ENCODE measurements at regions not wholly inside any gene's neighbourhood (a gene's known extent, or its start where the extent isn't known, plus 50 kb on each side); places are given as distances from the start of the nearest gene placed in this dataset.

- no CpG with 5 or more reads among the region's 8 CpGs for WGBS (ENCODE audit: insufficient coverage, low lambda C conversion rate)
- no peak for DNase-seq
- no peak overlapping the region for H3K4me3 ChIP-seq (ENCODE audit: low read length)
- no peaks in the 10 kb centered on the region for H3K27me3 ChIP-seq (ENCODE audit: control insufficient read depth, insufficient read depth, low read length)
- no peaks in the 10 kb centered on the region for H3K36me3 ChIP-seq (ENCODE audit: control insufficient read depth, insufficient read depth, low read length)
- H3K4me1 ChIP-seq (ENCODE audit: control insufficient read depth, insufficient read depth, low read length) = no peaks in the 10 kb centered on the region
- no peak overlapping the region for H3K27ac ChIP-seq (ENCODE audit: low read length)
- peaks cover 3% of the 10 kb centered on the region for H3K9me3 ChIP-seq (ENCODE audit: control insufficient read depth, low read depth, low read length)
These were observed 76.7 kb upstream of the LPP start for GRCh38 chr3:188077160-188077799.

- Histone ChIP-seq H3K27ac (ENCODE audit: low read length) (no peak overlapping the region), H3K9me3 (ENCODE audit: control insufficient read depth, low read depth, low read length) (peaks cover 3% of the 10 kb centered on the region), H3K27me3 (ENCODE audit: control insufficient read depth, insufficient read depth, low read length) (no peaks in the 10 kb centered on the region), H3K4me1 (ENCODE audit: control insufficient read depth, insufficient read depth, low read length) (no peaks in the 10 kb centered on the region), H3K4me3 (ENCODE audit: low read length) (no peak overlapping the region), H3K36me3 (ENCODE audit: control insufficient read depth, insufficient read depth, low read length) (no peaks in the 10 kb centered on the region)
- DNase-seq = no peak
- 93% methylated on average over 2 of the region's 2 CpGs for WGBS (ENCODE audit: insufficient coverage, low lambda C conversion rate)
These were observed 73.9 kb upstream of the LPP start for GRCh38 chr3:188080091-188080490.

- Histone ChIP-seq H3K9me3 (ENCODE audit: control insufficient read depth, low read depth, low read length) (peaks cover 3% of the 10 kb centered on the region), H3K27me3 (ENCODE audit: control insufficient read depth, insufficient read depth, low read length) (no peaks in the 10 kb centered on the region), H3K4me1 (ENCODE audit: control insufficient read depth, insufficient read depth, low read length) (no peaks in the 10 kb centered on the region), H3K4me3 (ENCODE audit: low read length) (no peak overlapping the region), H3K27ac (ENCODE audit: low read length) (no peak overlapping the region), H3K36me3 (ENCODE audit: control insufficient read depth, insufficient read depth, low read length) (no peaks in the 10 kb centered on the region)
- no peak for DNase-seq
- no CpG with 5 or more reads among the region's 2 CpGs for WGBS (ENCODE audit: insufficient coverage, low lambda C conversion rate)
These were observed 71.9 kb upstream of the LPP start for GRCh38 chr3:188082031-188082430.

- no peak overlapping the region for H3K27ac ChIP-seq (ENCODE audit: low read length)
- no peaks in the 10 kb centered on the region for H3K36me3 ChIP-seq (ENCODE audit: control insufficient read depth, insufficient read depth, low read length)
- no peaks in the 10 kb centered on the region for H3K4me1 ChIP-seq (ENCODE audit: control insufficient read depth, insufficient read depth, low read length)
- WGBS (ENCODE audit: insufficient coverage, low lambda C conversion rate) = 100% methylated on average over 1 of the region's 1 CpG
- no peak for DNase-seq
- no peaks in the 10 kb centered on the region for H3K27me3 ChIP-seq (ENCODE audit: control insufficient read depth, insufficient read depth, low read length)
- peaks cover 3% of the 10 kb centered on the region for H3K9me3 ChIP-seq (ENCODE audit: control insufficient read depth, low read depth, low read length)
- H3K4me3 ChIP-seq (ENCODE audit: low read length) = no peak overlapping the region
These were observed 71.5 kb upstream of the LPP start for GRCh38 chr3:188082450-188082849.

- no peak for DNase-seq
- no peak overlapping the region for H3K4me3 ChIP-seq (ENCODE audit: low read length)
- H3K4me1 ChIP-seq (ENCODE audit: control insufficient read depth, insufficient read depth, low read length) = no peaks in the 10 kb centered on the region
- WGBS (ENCODE audit: insufficient coverage, low lambda C conversion rate) = no CpG with 5 or more reads among the region's 1 CpG
- H3K27me3 ChIP-seq (ENCODE audit: control insufficient read depth, insufficient read depth, low read length) = no peaks in the 10 kb centered on the region
- H3K27ac ChIP-seq (ENCODE audit: low read length) = no peak overlapping the region
- peaks cover 3% of the 10 kb centered on the region for H3K9me3 ChIP-seq (ENCODE audit: control insufficient read depth, low read depth, low read length)
- no peaks in the 10 kb centered on the region for H3K36me3 ChIP-seq (ENCODE audit: control insufficient read depth, insufficient read depth, low read length)
These were observed 70.9 kb upstream of the LPP start for GRCh38 chr3:188083011-188083410.

- Histone ChIP-seq H3K9me3 (ENCODE audit: control insufficient read depth, low read depth, low read length) (peaks cover 2% of the 10 kb centered on the region), H3K27me3 (ENCODE audit: control insufficient read depth, insufficient read depth, low read length) (no peaks in the 10 kb centered on the region), H3K27ac (ENCODE audit: low read length) (no peak overlapping the region), H3K4me1 (ENCODE audit: control insufficient read depth, insufficient read depth, low read length) (no peaks in the 10 kb centered on the region), H3K4me3 (ENCODE audit: low read length) (no peak overlapping the region), H3K36me3 (ENCODE audit: control insufficient read depth, insufficient read depth, low read length) (no peaks in the 10 kb centered on the region)
- 100% methylated on average over 1 of the region's 8 CpGs for WGBS (ENCODE audit: insufficient coverage, low lambda C conversion rate)
- DNase-seq = no peak
These were observed 69.0 kb upstream of the LPP start for GRCh38 chr3:188084752-188085583.

GRCh38 chr3:188085584-188086560 lies 68.1 kb upstream of the LPP start:
- WGBS (ENCODE audit: insufficient coverage, low lambda C conversion rate) = 88% methylated on average over 4 of the region's 10 CpGs
- no peak for DNase-seq

GRCh38 chr3:188088948-188089685 lies 64.8 kb upstream of the LPP start:
- no peaks in the 10 kb centered on the region for H3K27me3 ChIP-seq (ENCODE audit: control insufficient read depth, insufficient read depth, low read length)
- no peak for DNase-seq
- no peak overlapping the region for H3K4me3 ChIP-seq (ENCODE audit: low read length)
- H3K27ac ChIP-seq (ENCODE audit: low read length) = no peak overlapping the region
- H3K4me1 ChIP-seq (ENCODE audit: control insufficient read depth, insufficient read depth, low read length) = no peaks in the 10 kb centered on the region
- no peaks in the 10 kb centered on the region for H3K9me3 ChIP-seq (ENCODE audit: control insufficient read depth, low read depth, low read length)
- no CpG with 5 or more reads among the region's 4 CpGs for WGBS (ENCODE audit: insufficient coverage, low lambda C conversion rate)
- no peaks in the 10 kb centered on the region for H3K36me3 ChIP-seq (ENCODE audit: control insufficient read depth, insufficient read depth, low read length)

More at GRCh38 chr3:188085584-188086560, 68.1 kb upstream of the LPP start:
- Histone ChIP-seq H3K4me3 (ENCODE audit: low read length) (no peak overlapping the region), H3K27me3 (ENCODE audit: control insufficient read depth, insufficient read depth, low read length) (no peaks in the 10 kb centered on the region), H3K4me1 (ENCODE audit: control insufficient read depth, insufficient read depth, low read length) (no peaks in the 10 kb centered on the region), H3K27ac (ENCODE audit: low read length) (no peak overlapping the region), H3K9me3 (ENCODE audit: control insufficient read depth, low read depth, low read length) (no peaks in the 10 kb centered on the region), H3K36me3 (ENCODE audit: control insufficient read depth, insufficient read depth, low read length) (no peaks in the 10 kb centered on the region)

- Histone ChIP-seq H3K36me3 (ENCODE audit: control insufficient read depth, insufficient read depth, low read length) (no peaks in the 10 kb centered on the region), H3K9me3 (ENCODE audit: control insufficient read depth, low read depth, low read length) (no peaks in the 10 kb centered on the region), H3K27me3 (ENCODE audit: control insufficient read depth, insufficient read depth, low read length) (no peaks in the 10 kb centered on the region), H3K27ac (ENCODE audit: low read length) (no peak overlapping the region), H3K4me1 (ENCODE audit: control insufficient read depth, insufficient read depth, low read length) (no peaks in the 10 kb centered on the region), H3K4me3 (ENCODE audit: low read length) (no peak overlapping the region)
- 90% methylated on average over 2 of the region's 10 CpGs for WGBS (ENCODE audit: insufficient coverage, low lambda C conversion rate)
- no peak for DNase-seq
These were observed 63.2 kb upstream of the LPP start for GRCh38 chr3:188090620-188091309.

All from large intestine (tissue), 3 donors.